ENCODE measurements at regions not wholly inside any gene's neighbourhood (a gene's known extent, or its start where the extent isn't known, plus 50 kb on each side); places are given as distances from the start of the nearest gene placed in this dataset.

- Histone ChIP-seq H3K36me3 (no peaks in the 10 kb centered on the region), H3K27me3 (no peaks in the 10 kb centered on the region), H3K4me1 (no peaks in the 10 kb centered on the region), H3K4me3 (no peak overlapping the region), H3K9me3 (no peaks in the 10 kb centered on the region), H3K27ac (no peak overlapping the region)
- TF ChIP-seq EP300 (IDR thresholded peaks at IDR 0.05) (no peak), CTCF (IDR thresholded peaks at IDR 0.05) (no peak), POLR2AphosphoS5 (IDR thresholded peaks at IDR 0.05) (no peak), POLR2A (IDR thresholded peaks at IDR 0.05) (no peak)
- 61 to 86% (median 76%) methylated on average over 4 of the region's 4 CpGs for WGBS, 5 donors
- DNase-seq: peak in 1 of 2 donors; percentile 59
- intact Hi-C loops (cut with DNase I; ENCODE audit: low total_unique reads): no loop called here
Measured at GRCh38 chr2:184032983-184033382, 565.3 kb upstream of the ZNF804A start.

GRCh38 chr2:184037273-184037672 is 561.1 kb upstream of the ZNF804A start:
- Histone ChIP-seq H3K4me1 (no peaks in the 10 kb centered on the region), H3K36me3 (no peaks in the 10 kb centered on the region), H3K27ac (no peak overlapping the region), H3K4me3 (no peak overlapping the region), H3K27me3 (no peaks in the 10 kb centered on the region), H3K9me3 (no peaks in the 10 kb centered on the region)
- intact Hi-C loops (cut with DNase I; ENCODE audit: low total_unique reads): no loop called here
- DNase-seq: no peak
- WGBS, 5 donors: 73 to 87% (median 80%) methylated on average over 3 of the region's 3 CpGs
- no peak for TF ChIP-seq POLR2AphosphoS5 (IDR thresholded peaks at IDR 0.05)
- no peak for TF ChIP-seq CTCF (IDR thresholded peaks at IDR 0.05)
- TF ChIP-seq EP300 (IDR thresholded peaks at IDR 0.05): no peak
- TF ChIP-seq POLR2A (IDR thresholded peaks at IDR 0.05): no peak

- 74 to 83% (median 77%) methylated on average over 3 of the region's 3 CpGs for WGBS, 5 donors
- Histone ChIP-seq H3K4me3 (no peak overlapping the region), H3K4me1 (no peaks in the 10 kb centered on the region), H3K27ac (no peak overlapping the region), H3K36me3 (no peaks in the 10 kb centered on the region), H3K27me3 (no peaks in the 10 kb centered on the region), H3K9me3 (no peaks in the 10 kb centered on the region)
- no peak for TF ChIP-seq POLR2AphosphoS5 (IDR thresholded peaks at IDR 0.05)
- TF ChIP-seq EP300 (IDR thresholded peaks at IDR 0.05): no peak
- TF ChIP-seq CTCF (IDR thresholded peaks at IDR 0.05): no peak
- no peak for TF ChIP-seq POLR2A (IDR thresholded peaks at IDR 0.05)
- intact Hi-C loops (cut with DNase I; ENCODE audit: low total_unique reads): no loop called here
- DNase-seq: no peak
Measured at GRCh38 chr2:184039493-184039892, 558.8 kb upstream of the ZNF804A start.

- Histone ChIP-seq H3K4me3 (no peak overlapping the region), H3K9me3 (no peaks in the 10 kb centered on the region), H3K36me3 (no peaks in the 10 kb centered on the region), H3K4me1 (no peaks in the 10 kb centered on the region), H3K27ac (no peak overlapping the region), H3K27me3 (no peaks in the 10 kb centered on the region)
- TF ChIP-seq EP300 (IDR thresholded peaks at IDR 0.05): no peak
- no peak for TF ChIP-seq POLR2AphosphoS5 (IDR thresholded peaks at IDR 0.05)
- TF ChIP-seq CTCF (IDR thresholded peaks at IDR 0.05): no peak
- TF ChIP-seq POLR2A (IDR thresholded peaks at IDR 0.05): no peak
- WGBS, 5 donors: 67 to 92% (median 72%) methylated on average over 1 of the region's 1 CpG
- intact Hi-C loops (cut with DNase I; ENCODE audit: low total_unique reads): no loop called here
- DNase-seq: no peak
Measured at GRCh38 chr2:184040230-184040629, 558.1 kb upstream of the ZNF804A start.
